GM21515 (cell line): ENCODE measurements at regions not wholly inside any gene's neighbourhood (a gene's known extent, or its start where the extent isn't known, plus 50 kb on each side); places are given as distances from the start of the nearest gene placed in this dataset.
"Not testable (repeated sequence)": the region's sequence is repeated elsewhere in the genome, so short reads cannot be mapped to it uniquely, and the experiment has no call there.

Experiments
- ATAC-seq: cut with Tn5 transposase; IDR thresholded peaks from one replicate; pipeline ENCODE4 v1.9.1; 2021; ENCODE audit not compliant: unreplicated experiment

DNA sequence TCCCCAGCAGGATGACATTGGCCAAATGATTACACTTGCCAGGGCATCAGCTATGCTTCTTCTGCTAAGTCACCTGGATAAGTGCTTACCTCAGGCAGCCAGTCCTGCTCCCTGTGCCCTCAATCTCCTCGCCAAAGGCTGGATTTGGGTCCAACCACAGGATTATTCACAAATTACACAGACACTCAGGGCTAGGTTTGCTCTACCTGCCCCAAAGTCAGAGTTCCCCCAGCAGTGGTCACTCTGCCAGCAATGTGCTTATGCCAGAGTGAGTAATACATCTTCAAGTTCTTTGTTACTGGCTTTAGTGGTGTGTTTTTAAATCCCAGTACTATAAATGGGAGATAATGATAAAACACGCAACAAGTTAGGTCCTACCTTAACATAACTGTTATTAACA lies 189.7 kb upstream of the SEMA3D start:
- no peak for ATAC-seq

DNA sequence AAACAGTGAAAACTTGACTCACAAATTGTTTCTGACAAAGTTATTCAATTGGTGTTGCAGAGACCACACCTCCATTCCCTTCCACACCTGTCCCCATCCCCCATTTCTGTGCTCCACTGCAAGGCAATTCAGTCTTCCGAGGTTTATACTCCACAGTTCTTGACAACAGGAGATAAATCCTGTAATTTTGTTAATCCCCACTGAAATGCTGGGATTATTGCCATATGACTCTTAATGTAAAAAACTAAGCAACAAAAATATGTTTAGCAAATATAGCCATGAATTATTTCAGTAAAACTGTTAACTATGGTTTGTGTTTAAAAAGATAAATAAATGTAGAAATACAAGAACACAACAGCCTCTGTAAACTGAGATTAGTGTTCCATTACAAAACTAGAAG lies 170.1 kb upstream of the SEMA3D start:
- ATAC-seq = no peak

DNA sequence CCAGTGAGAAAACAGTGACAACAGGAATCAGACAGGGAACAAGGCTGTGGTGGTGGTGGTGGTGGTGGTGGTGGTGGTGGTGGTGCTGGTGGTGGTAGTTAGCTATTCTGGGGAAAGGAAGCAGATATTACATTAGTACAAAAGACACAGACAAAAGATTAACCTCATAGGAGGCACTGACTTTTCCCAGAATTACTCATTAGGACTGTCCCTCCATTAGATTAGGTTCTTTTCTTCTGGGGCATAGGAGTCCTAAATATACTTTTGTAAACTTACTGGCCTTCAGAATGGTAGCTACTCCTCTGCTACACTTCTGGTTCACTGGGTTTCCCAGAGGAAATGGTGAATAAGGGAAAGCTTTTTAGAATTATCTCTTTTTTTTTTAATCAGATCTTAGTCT lies 156.6 kb upstream of the SEMA3D start:
- no peak for ATAC-seq

DNA sequence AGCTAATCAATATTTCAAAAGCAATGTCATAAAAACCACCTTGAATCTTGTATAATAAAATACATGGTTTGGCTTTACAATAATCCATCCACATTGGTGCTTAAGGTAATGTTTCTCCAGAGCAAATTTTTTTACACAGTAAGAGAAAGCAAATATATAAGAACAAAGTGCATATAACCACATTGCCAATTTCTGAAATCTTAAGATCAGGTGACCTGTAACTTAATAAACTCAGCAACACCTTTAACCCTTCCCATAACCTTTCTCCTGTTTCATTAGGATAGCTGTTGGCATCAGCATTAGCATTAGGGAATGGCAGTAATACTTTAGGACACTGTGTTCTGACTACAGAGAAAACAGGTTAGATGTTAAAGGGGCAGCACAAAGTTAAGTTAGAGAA lies 155.9 kb upstream of the SEMA3D start:
- no peak for ATAC-seq

DNA sequence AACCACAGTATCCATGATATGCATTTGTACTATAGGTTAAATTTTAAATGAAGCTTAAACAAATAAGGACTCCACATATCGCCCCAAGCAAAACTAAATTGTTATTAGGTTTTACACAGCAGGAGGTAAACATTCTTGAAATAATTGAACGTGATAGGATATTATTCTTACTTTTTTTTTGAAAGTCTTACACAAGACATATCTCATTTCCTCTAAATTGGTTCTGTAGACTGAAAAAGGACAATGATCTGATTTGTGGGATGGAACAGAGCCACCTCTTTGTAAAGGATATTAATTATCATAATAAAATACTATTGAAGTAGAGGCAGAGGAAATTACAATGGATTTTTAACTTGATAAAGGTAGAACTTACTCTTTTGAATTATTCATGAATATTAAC lies 155.1 kb upstream of the SEMA3D start:
- ATAC-seq = no peak

DNA sequence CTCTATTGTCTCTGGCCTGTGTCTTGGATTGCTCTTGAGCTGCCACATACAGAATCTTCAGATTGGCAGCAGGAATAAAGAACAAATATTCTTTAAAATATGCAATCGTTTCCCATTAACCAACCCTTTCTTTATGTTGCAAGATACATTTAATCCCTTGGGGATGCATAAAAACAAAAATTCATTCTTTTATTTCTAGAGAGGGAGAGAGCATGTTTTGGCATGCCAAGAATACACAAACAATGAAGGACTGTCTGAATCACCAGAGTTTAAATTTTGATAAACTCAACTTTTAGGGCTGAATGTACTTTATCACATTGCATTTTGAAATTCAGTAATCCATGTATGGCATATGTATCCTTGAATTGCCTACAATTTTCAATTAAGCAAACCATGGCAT lies 154.3 kb upstream of the SEMA3D start:
- ATAC-seq = no peak

DNA sequence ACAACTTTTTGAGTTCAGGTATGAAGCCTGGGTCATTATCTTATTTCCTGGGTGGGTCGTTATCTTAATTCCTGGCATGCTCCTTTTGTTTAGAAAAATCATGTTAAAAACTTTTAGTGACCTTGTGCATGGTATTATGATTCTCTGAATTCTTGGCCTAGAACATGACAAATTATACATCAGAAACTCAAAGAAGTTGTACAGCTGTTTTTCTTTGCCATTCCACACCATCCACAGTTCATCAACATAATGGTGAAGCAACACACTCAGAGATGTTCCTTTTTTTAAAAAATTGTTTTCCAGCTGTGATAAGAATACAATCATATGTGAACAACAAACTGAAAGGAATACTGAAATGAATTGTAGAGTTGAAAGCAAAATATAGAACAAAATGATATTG lies 149.2 kb upstream of the SEMA3D start:
- ATAC-seq = no peak

DNA sequence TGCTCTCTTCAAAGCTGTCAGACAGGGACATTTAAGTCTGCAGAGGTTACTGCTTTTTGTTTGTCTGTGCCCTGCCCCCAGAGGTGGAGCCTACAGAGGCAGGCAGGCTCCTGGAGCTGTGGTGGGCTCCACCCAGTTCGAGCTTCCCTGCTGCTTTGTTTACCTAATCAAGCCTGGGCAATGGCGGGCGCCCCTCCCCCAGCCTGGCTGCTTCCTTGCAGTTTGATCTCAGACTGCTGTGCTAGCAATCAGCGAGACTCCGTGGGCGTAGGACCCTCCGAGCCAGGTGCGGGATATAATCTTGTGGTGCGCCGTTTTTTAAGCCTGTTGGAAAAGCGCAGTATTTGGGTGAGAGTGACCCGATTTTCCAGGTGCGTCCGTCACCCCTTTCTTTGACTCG lies 148.3 kb upstream of the SEMA3D start:
- not testable (repeated sequence) for ATAC-seq

DNA sequence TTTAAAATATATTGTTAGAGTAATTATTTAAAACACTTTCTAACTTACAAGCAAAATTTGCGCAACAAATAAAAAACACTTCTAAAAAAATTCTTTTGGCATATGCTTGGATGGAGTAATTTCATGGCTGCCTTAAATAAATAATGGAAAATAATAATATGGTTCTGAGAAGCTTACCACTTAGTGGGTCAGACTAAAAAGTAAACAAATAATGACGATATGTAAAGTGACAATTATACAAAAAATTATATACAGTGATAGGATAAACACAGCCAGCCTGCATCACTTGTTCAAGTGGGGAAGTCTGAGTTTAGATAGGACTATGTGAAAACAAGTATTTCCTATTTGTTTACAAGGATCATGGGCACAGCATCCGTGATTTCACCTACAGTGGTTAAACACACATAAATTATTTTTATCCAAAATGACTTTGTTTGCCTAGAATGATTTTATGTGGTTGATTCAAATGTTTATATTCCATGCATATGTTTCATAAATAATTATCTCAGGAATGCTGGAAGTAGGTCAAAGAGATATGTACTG lies 141.7 kb upstream of the SEMA3D start:
- ATAC-seq = no peak

DNA sequence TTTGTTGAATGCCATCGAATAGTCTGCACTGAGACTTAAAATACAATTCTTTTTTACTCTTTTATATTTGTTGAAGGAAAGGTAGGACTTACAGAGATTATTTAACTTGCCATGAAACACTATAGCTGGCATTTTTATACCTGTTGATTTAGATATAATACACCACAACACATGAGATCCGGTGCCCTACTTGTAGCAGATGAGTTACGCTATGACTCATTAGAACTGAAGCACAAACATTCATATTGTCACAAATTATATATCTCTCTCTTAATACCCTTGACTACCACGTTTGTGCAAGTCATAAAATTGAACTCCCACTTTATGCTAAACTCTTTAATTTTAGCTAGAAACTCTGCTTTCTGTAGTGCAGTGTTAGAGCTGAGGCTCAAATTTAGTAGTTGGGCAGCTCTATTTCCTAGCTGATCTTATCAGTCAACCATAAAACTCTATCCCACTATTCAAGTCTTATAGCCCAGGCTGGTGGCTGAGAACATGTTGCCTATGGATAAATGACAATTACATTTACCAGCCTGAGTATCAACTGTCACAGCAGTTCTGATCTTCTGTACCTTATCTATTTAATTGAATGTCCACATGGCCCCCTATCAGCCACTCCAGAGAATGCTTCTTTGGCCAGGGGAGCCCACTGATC lies 137.4 kb upstream of the SEMA3D start:
- no peak for ATAC-seq

DNA sequence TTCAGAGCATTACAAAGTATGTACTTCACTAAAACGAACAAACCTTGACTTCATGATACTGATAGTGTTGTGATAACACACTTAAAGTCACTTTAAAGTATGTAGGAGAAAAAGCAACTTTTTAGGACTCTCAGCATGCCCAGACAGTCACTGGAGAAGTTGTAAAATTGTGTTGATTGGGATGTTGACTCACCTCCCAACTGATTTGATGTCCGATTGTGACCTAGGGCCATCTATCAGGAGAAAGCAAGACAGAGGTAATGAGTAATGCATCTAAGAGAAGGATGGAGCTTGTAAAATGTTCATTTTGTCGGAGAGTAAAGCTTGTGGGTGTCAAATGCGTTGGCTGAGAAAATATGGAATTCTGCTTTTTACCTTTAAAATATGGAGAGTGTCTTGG lies 135.4 kb upstream of the SEMA3D start:
- no peak for ATAC-seq

DNA sequence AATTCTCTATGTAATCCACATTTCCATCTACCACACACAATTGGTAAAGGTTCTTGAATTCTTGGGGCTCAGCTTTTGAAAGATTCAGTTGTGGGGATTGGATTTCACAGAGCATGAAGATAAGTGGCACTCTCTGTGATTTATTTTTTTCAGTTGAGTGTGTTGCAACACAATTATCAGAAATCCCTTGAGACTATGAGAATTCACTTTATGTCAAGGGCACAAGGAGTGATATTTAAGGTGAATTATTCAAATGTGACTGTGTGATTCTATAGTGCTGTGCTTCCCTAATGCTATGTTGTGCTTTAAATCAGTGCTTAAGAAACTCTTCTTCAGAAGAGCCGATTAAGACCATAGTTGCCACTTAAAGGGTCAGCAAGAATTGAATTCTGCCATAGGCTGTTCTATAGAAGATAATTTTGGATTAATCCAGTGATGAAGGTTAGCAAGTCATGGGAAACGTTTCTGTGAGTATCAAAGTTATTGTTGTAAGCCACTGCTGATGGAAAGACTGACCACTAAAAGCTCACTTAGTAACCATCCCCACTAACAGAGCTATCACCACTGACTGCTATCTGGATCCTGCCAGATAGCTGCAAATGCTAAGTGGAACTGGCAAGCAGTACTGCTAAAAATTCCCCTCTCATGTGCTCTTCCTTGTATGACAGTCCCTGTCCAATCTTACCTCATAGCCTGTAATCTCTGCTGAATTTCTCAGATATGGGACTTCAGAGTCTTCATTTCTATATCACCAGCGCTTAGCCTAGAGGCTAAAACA lies 134.0 kb upstream of the SEMA3D start:
- ATAC-seq = no peak

DNA sequence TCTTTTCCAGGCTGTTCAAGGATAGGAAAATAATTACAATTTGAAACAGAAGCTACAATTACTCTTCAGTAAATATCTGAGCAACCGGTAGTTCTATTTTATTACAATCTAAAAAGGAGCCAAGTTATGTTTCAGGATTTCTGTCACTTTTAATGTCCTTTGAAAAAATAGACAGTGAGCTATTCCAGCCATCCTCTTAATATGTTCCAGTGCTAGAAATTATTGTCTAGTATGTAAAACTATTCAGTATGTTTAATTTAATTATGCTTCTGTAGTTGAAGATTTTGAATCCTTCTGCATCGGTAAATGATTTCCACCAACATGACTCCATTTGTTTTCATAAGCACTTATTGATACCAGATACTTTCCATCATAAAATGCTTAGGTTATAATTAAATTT lies 129.6 kb upstream of the SEMA3D start:
- no peak for ATAC-seq

DNA sequence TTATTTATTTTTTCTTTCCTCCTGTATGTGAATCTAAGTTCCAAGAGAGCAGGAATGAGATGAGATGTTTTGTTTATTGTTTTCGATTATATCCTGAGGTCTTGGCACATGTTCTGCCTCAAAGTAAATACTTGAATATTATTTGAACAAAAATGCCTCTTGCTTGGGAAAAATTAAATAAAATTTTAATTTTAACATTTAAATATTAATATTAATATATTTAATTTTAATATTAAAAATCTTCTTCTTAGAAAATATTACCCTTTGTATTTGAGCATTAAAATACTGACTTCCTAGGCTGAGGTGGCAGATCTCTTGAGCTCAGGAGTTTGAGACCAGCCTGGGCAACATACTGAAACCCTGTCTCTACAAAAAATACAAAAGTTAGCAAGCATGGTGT lies 123.4 kb upstream of the SEMA3D start:
- ATAC-seq = no peak

DNA sequence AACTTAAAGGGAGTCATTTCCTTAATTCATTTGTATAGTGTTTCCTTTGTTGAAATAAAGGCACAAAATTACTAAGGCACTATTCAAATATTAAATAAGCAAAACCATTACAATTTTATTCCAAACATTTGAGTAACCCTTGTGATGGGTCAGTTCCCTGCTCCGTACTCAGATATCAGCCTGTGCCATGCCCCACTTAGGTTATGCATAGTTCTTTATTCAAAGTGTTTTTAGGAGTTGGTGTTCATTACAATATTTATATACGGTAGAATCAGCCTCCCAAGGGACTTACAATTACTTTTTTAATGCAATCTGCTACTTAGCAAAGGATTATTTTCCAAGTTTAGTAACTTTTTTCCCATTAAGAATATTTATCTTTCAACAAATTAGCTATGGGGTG lies 119.3 kb upstream of the SEMA3D start:
- no peak for ATAC-seq

DNA sequence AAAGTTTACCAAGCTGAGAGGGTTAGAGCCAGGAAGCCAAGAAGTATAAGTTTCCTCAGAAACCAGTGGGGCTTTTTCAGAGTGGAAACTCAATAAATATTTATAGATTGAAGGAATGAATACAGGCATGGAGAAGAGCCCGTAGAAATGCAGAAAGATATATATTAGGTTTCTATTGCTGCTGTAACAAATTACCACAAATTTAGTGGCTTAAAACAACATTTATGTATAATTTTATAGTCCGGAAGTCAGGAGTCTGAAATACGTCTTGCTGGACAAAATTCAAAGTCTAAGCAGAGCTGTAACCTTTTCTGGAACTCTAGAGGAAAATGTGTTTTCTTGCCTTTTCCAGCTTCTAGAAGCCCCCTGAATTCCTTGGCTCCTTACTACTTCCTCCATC lies 107.3 kb upstream of the SEMA3D start:
- ATAC-seq = no peak

DNA sequence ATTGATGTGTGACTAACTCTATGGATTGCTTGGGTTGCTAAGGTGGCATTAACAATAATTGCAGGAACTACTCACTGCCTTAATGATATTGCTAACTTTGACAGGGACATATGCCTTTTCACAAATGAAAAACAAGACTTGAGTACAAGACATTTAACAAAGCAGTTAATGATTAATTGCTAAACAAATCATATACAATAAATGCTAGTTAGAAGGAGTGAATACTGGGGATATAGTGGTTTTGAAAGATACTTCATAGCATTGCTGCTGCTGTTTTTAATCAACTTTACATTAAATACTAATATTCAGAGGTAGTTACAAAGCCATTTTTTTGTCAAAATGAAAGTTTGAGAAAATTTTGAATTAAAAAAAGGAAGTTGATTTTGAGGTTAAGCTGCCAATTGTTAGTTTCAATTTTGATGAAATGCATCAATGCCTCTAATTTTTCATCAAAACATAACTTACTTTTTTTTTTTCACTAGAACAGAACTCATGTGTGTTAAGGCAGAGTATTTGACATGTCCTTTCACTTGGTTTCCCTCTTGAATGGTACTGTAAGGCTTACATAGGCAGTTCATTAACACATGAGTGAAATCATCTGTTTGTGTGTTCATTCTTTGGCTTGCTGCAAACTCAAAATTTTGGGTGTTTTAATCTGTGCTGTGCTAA lies 106.2 kb upstream of the SEMA3D start:
- no peak for ATAC-seq

DNA sequence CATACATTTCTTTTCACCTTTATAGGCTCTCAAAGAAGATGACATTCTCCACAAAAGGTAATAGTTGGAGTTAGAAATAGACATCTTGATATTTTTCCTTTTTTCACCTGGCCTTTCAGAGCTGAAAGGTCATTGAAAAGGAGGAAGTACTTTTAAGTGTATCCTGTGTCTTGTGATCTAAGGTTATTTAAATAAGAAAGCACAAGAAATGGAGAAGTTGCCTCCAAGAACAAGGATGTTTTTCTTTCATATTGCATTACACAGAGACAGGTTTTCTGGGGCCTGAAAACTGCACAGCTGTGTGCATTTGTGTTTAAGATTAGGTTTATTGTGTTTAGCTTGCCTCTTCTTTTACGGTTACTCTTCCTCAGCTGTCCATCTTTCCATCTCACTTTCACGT lies 103.4 kb upstream of the SEMA3D start:
- no peak for ATAC-seq

DNA sequence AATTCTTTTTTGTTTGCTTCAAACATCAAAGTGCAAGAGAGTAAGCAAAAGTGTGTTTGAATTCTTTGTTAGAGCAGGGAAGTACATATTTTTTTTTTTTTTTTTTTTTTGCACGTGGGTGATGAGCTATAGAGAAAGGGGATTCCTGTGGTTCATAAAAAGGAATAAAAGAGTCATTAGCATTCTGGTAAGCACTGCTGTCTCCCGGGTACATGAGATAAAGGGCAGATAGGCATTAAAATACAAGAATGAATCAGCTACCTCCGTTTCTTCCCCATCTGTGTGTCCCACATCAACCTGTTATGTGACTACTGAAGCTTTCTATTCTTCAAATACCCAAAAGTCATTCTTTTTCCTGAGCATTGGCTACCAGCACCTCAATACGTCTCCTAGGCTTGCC lies 102.4 kb upstream of the SEMA3D start:
- no peak for ATAC-seq

DNA sequence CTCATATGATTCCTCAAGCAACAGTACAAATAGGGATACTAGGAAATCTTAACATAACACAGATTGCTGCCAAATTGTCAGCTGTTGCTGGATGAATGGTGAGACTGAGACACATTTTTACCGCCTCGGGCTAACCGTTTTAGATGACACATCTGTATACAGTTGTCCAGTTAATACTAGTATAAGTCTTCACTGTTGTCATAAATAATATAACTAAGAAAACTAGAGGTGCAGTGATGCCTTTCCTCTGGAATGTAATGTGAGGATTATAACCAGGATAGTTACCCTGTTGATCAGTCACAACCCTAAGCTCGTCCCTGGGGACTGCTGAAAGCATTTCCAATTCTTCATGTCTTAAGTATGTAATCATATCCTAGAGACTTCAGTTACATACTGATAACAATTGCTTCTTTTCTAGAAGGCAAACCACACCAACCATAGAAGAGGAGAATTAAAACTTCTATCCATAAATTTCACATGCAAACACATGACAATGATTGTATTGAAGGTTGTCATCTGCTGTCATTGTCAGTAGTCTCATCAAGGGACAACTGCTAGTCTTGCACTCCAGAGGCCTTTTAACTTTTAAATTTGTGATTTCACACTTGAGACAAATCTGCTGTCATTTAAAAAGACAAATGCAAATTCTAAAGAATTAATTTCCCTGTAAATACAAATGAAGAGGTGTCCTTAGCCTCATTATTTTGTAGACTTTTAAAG lies 100.4 kb upstream of the SEMA3D start:
- no peak for ATAC-seq

DNA sequence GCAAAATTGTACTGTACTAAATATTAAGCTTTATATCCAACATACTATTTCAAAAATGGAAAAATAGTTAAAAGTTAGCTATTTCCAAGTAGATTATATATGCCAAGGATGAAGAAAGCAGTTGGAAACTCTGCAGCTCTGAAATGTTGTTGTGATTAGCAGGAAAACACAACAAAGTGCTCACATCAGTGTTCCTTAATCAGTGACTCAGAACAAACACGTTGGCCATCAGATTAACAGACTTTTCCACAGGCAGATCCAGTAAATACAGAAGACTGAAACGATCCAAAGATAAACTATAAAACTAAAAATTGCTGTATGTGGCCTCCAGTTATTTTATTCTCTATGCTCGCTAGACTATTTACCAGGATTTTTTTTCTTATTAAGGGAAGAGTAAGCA lies 99.6 kb upstream of the SEMA3D start:
- ATAC-seq = no peak
